Prostate gland (tissue), 2 donors: ENCODE measurements at regions not wholly inside any gene's neighbourhood (a gene's known extent, or its start where the extent isn't known, plus 50 kb on each side); places are given as distances from the start of the nearest gene placed in this dataset.
"Not testable (repeated sequence)": the region's sequence is repeated elsewhere in the genome, so short reads cannot be mapped to it uniquely, and the experiment has no call there.

Experiments used
- DNase-seq: peaks from one replicate; pipeline ENCODE4 v3.0.0-alpha.2; 2019; ENCODE audit warnings: low spot score
- H3K27ac ChIP-seq, 2 donors: fragments of 200-600 bp; sonication (generic); 2 replicates each; pipeline ENCODE4 v1.5.1; 2017 to 2019
- H3K27me3 ChIP-seq: fragments of 200-600 bp; sonication (generic); replicated peaks from 2 replicates; pipeline ENCODE4 v1.5.1; 2019; ENCODE audit not compliant: insufficient read depth
- H3K36me3 ChIP-seq, 2 donors: fragments of 200-600 bp; sonication (generic); 1 replicate in 1 of 2; 2 replicates in 1 of 2; pipeline versions ENCODE4 v1.5.1 to v1.8.1; 2017 to 2019
- H3K4me1 ChIP-seq: fragments of 200-600 bp; sonication (generic); replicated peaks from 2 replicates; pipeline ENCODE4 v1.5.1; 2019
- H3K4me3 ChIP-seq, 2 donors: fragments of 200-600 bp; sonication (generic); 2 replicates each; pipeline ENCODE4 v1.5.1; 2017 to 2019
- H3K9me3 ChIP-seq: fragments of 200-600 bp; sonication (generic); 2 replicates; pipeline ENCODE4 v1.5.1; 2017
- POLR2A ChIP-seq: fragments of 450-650 bp; IDR thresholded peaks from one replicate; pipeline ENCODE4 v1.6.1; 2016; ENCODE audit warnings: antibody characterized with exemption, mild to moderate bottlenecking
- POLR2AphosphoS5 ChIP-seq: sonication (generic); formaldehyde crosslinking; IDR thresholded peaks from one replicate; pipeline ENCODE4 v1.6.1; 2017; ENCODE audit warnings: antibody characterized with exemption
- WGBS: methylation state at CpG from one replicate; pipeline ENCODE4 v1.1.5; 2018; 5-methylcytosine and 5-hydroxymethylcytosine counted together
- intact Hi-C: fragments of 100-400 bp; cut with DNase I; formaldehyde crosslinking; loops from one replicate; pipeline ENCODE4 v1.14.2; 2022
- TF ChIP-seq, protein P1 (sequence below), 4 experiments: fragments of 200-600 bp in 2 of 4; fragments of 450-650 bp in 2 of 4; sonication (generic) in 2 of 4; IDR thresholded peaks; 1 replicate in 3 of 4; 2 replicates in 1 of 4; pipeline ENCODE4 v1.5.1; 2016 to 2019; ENCODE audit warnings: antibody characterized with exemption in 4 of 4, mild to moderate bottlenecking in 2 of 4, moderate library complexity in 2 of 4

DNA sequence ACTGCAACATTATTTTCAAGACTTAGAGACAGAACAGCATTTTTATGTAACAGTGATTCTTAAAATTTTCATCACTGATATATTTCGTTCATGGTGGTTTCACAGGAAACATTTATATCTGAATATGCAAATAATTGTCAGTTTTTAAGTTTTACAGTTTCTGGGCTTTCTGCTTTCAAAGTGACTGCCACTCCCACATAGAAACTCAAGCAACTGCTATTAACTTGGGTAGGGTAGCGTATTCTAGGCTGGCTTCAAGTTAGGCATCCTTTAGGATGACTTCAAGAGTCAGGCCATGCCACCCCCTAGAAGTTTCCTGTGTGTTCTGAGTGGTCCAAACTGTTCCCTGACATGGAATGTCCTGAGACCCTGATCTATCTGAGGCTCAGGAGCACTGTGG is 123.6 kb upstream of the TSPAN8 start:
- intact Hi-C loops = no loop called here
- WGBS = 90% methylated on average over 2 of the region's 2 CpGs
- no peak for TF ChIP-seq POLR2AphosphoS5
- TF ChIP-seq, protein P1, sequence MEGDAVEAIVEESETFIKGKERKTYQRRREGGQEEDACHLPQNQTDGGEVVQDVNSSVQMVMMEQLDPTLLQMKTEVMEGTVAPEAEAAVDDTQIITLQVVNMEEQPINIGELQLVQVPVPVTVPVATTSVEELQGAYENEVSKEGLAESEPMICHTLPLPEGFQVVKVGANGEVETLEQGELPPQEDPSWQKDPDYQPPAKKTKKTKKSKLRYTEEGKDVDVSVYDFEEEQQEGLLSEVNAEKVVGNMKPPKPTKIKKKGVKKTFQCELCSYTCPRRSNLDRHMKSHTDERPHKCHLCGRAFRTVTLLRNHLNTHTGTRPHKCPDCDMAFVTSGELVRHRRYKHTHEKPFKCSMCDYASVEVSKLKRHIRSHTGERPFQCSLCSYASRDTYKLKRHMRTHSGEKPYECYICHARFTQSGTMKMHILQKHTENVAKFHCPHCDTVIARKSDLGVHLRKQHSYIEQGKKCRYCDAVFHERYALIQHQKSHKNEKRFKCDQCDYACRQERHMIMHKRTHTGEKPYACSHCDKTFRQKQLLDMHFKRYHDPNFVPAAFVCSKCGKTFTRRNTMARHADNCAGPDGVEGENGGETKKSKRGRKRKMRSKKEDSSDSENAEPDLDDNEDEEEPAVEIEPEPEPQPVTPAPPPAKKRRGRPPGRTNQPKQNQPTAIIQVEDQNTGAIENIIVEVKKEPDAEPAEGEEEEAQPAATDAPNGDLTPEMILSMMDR (IDR thresholded peaks at IDR 0.05) = no peak
- no peak for TF ChIP-seq POLR2A

DNA sequence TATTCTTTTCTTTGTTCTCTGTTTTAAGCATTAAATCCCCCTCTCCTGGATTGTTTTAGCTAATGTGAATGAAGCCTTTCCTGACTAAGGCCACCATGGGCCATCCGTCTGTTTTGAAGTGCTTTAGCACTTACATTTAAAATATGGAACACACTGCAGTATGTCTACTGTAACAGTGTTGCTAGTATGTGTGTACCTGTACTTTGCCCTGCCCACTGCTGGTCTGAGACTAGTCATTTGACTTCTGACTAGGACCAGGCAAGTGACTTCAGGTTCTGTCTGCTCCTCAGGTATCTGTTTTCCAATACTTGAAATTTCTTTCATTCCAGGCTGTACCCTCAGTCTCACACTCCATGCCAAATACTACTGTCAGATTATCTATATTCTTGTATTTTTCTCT is 120.1 kb upstream of the TSPAN8 start:
- H3K27me3 ChIP-seq = no peaks in the 10 kb centered on the region
- WGBS = 100% methylated on average over 1 of the region's 1 CpG
- no peaks in the 10 kb centered on the region for H3K4me1 ChIP-seq
- DNase-seq = no peak
- TF ChIP-seq, protein P1 (IDR thresholded peaks at IDR 0.05) = no peak
- TF ChIP-seq POLR2A = no peak
- no peak for TF ChIP-seq POLR2AphosphoS5
- H3K9me3 ChIP-seq = no peaks in the 10 kb centered on the region
- no peak overlapping the region for H3K27ac ChIP-seq
- no peak overlapping the region for H3K4me3 ChIP-seq
- intact Hi-C loops = no loop called here
- H3K36me3 ChIP-seq = no peaks in the 10 kb centered on the region

More for the DNA sequence above, 123.6 kb upstream of the TSPAN8 start:
- Histone ChIP-seq H3K27ac (no peak overlapping the region), H3K4me3 (no peak overlapping the region), H3K36me3 (no peaks in the 10 kb centered on the region), H3K27me3 (no peaks in the 10 kb centered on the region), H3K4me1 (no peaks in the 10 kb centered on the region), H3K9me3 (no peaks in the 10 kb centered on the region)
- DNase-seq = no peak

DNA sequence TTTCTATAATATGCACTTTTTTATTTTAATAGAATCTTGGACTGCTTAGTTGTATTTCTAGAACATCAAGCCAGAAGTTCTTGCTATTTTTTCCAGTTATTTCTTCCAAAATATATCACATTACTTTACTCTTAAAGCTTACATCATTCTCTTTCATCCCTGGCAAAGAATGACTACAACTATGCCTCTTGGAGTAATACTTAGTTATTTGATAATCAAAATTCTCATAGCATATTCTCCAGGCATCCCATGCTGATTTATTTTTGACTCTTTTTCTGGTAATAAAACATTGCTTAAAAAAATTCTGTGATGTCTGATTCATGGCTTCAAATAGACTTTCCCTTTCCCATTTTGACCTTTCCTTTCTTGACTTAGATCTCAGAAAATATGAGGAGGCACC is 118.7 kb upstream of the TSPAN8 start:
- TF ChIP-seq POLR2AphosphoS5 = no peak
- TF ChIP-seq, protein P1 (IDR thresholded peaks at IDR 0.05) = no peak
- TF ChIP-seq POLR2A = no peak
- Histone ChIP-seq H3K9me3 (no peaks in the 10 kb centered on the region), H3K4me3 (no peak overlapping the region), H3K27me3 (no peaks in the 10 kb centered on the region), H3K4me1 (no peaks in the 10 kb centered on the region), H3K27ac (no peak overlapping the region), H3K36me3 (no peaks in the 10 kb centered on the region)
- DNase-seq = no peak
- intact Hi-C loops = no loop called here

DNA sequence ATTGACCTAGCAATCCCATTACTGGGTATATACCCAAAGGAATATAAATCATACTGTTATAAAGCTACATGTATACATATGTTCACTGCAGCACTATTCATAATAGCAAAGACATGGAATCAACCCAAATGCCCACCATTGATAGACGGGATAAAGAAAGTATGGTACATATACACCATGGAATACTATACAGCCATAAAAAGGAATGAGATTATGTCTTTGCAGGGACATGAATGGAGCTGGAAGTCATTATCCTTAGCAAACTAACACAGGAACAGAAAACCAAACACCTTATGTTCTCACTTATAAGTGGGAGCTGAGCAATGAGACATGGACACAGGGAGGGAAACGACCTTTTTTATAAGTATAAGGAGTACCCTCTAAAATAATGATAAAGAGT is 113.0 kb upstream of the TSPAN8 start:
- H3K27me3 ChIP-seq, H3K4me1 ChIP-seq, intact Hi-C loops, H3K27ac ChIP-seq, H3K9me3 ChIP-seq, H3K4me3 ChIP-seq, DNase-seq, H3K36me3 ChIP-seq: not testable (repeated sequence)
- WGBS = 89% methylated on average over 2 of the region's 2 CpGs

DNA sequence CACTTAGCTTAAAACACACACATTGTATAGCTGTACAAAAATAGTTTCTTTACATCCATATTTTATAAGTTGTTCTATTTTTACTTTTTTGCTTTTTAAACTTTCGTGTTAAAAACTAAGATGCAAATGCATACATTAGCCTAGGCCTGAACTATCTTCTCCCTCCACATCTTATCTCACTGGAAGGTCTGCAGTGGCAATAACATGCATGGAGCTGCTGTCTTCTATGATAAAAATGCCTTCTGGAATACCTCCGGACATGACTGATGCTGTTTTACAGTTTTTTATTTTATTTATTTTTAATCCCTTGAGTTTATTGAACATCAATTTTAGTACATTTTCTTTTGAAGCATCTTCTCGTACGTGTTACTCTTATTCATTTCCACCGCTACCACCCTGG is 112.3 kb upstream of the TSPAN8 start:
- DNase-seq = no peak
- Histone ChIP-seq H3K36me3 (no peaks in the 10 kb centered on the region), H3K27me3 (no peaks in the 10 kb centered on the region), H3K9me3 (no peaks in the 10 kb centered on the region), H3K4me3 (no peak overlapping the region), H3K27ac (no peak overlapping the region), H3K4me1 (no peaks in the 10 kb centered on the region)
- intact Hi-C loops = no loop called here
- 93% methylated on average over 5 of the region's 5 CpGs for WGBS
- no peak for TF ChIP-seq POLR2A
- TF ChIP-seq, protein P1 (IDR thresholded peaks at IDR 0.05) = no peak
- TF ChIP-seq POLR2AphosphoS5 = no peak

DNA sequence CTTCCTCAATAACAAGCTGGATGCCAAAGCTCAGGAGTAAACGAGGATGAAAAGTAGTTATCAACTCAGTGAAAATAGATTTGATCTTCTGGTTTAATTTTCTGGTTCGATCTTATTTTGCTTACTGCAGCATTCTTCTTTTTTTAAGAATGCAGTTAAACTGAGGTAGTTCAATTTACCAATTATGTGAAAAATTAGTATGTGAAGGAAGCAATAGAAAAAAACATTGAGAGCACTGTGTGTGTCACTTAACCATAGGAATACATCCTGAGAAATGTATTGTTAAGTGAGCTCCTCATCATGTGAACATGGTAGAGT is 111.4 kb upstream of the TSPAN8 start:
- 51% methylated on average over 2 of the region's 2 CpGs for WGBS
- H3K27ac ChIP-seq = no peak overlapping the region

More for the DNA sequence above, 111.4 kb upstream of the TSPAN8 start:
- H3K4me1 ChIP-seq = no peaks in the 10 kb centered on the region
- intact Hi-C loops = no loop called here
- H3K4me3 ChIP-seq = no peak overlapping the region
- no peaks in the 10 kb centered on the region for H3K27me3 ChIP-seq
- no peak for TF ChIP-seq POLR2AphosphoS5
- no peaks in the 10 kb centered on the region for H3K36me3 ChIP-seq
- no peak for DNase-seq
- no peaks in the 10 kb centered on the region for H3K9me3 ChIP-seq
